GM18511 (cell line): ENCODE measurements at regions not wholly inside any gene's neighbourhood (a gene's known extent, or its start where the extent isn't known, plus 50 kb on each side); places are given as distances from the start of the nearest gene placed in this dataset.
"Not testable (repeated sequence)": the region's sequence is repeated elsewhere in the genome, so short reads cannot be mapped to it uniquely, and the experiment has no call there.

ENCODE experiments used
- ATAC-seq: cut with Tn5 transposase; IDR thresholded peaks from one replicate; pipeline ENCODE4 v1.9.1; 2021; ENCODE audit warnings: mild to moderate bottlenecking, moderate library complexity; ENCODE audit not compliant: unreplicated experiment

GRCh38 chr1:78292361-78292760 lies 198.4 kb upstream of the PTGFR start:
- no peak for ATAC-seq

GRCh38 chr1:78297836-78298235 lies 192.9 kb upstream of the PTGFR start:
- no peak for ATAC-seq

GRCh38 chr1:78298349-78298748 lies 192.4 kb upstream of the PTGFR start:
- no peak for ATAC-seq

- ATAC-seq, result no peak
Observed at GRCh38 chr1:78301141-78301540, 189.6 kb upstream of the PTGFR start.

GRCh38 chr1:78303620-78304019 lies 187.2 kb upstream of the PTGFR start:
- ATAC-seq, result no peak

- ATAC-seq, result no peak
Observed at GRCh38 chr1:78304341-78304740, 186.4 kb upstream of the PTGFR start.

- ATAC-seq, result no peak
Observed at GRCh38 chr1:78304761-78305160, 186.0 kb upstream of the PTGFR start.

- ATAC-seq, result not testable (repeated sequence)
Observed at GRCh38 chr1:78310261-78310660, 180.5 kb upstream of the PTGFR start.

- no peak for ATAC-seq
Observed at GRCh38 chr1:78318011-78318410, 172.8 kb upstream of the PTGFR start.

GRCh38 chr1:78319603-78320002 lies 171.2 kb upstream of the PTGFR start:
- no peak for ATAC-seq

- ATAC-seq, result no peak
Observed at GRCh38 chr1:78322928-78323680, 167.7 kb upstream of the PTGFR start.

- no peak for ATAC-seq
Observed at GRCh38 chr1:78325293-78325692, 165.5 kb upstream of the PTGFR start.

- no peak for ATAC-seq
Observed at GRCh38 chr1:78329475-78329874, 161.3 kb upstream of the PTGFR start.

GRCh38 chr1:78331799-78332198 lies 159.0 kb upstream of the PTGFR start:
- ATAC-seq, result no peak

GRCh38 chr1:78333502-78333901 lies 157.3 kb upstream of the PTGFR start:
- ATAC-seq, result peak; percentile 89

- no peak for ATAC-seq
Observed at GRCh38 chr1:78334114-78334513, 156.7 kb upstream of the PTGFR start.

- ATAC-seq, result no peak
Observed at GRCh38 chr1:78334952-78335351, 155.8 kb upstream of the PTGFR start.

- ATAC-seq, result not testable (repeated sequence)
Observed at GRCh38 chr1:78336751-78337150, 154.0 kb upstream of the PTGFR start.

- no peak for ATAC-seq
Observed at GRCh38 chr1:78339490-78339889, 151.3 kb upstream of the PTGFR start.

GRCh38 chr1:78340006-78340405 lies 150.8 kb upstream of the PTGFR start:
- no peak for ATAC-seq

GRCh38 chr1:78348496-78349284 lies 142.1 kb upstream of the PTGFR start:
- no peak for ATAC-seq

GRCh38 chr1:78351551-78352216 lies 139.1 kb upstream of the PTGFR start:
- no peak for ATAC-seq
